ENCODE measurements at regions not wholly inside any gene's neighbourhood (a gene's known extent, or its start where the extent isn't known, plus 50 kb on each side); places are given as distances from the start of the nearest gene placed in this dataset.

DNA sequence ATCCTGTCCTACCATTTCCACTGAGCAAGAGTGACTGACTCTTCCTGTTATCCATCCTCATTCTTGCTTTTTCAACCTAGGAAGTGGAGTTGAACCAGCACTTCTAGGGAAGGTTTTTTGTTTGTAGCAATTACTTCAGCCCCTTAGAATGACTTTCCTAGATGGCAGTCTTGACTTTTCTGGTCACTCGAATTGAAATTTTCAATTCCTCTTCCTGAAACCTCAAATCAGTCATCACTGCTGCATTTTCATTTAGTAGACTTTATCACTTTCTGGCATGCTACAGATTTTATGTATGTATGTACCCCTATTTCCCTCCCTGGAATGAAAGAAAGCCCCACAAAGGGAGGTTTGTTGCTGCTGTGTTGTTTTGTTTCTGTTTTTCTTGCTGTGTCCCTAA lies 915.9 kb downstream of the PCDH17 start:
- Mint-ChIP-seq H3K36me3 (ENCODE audit: low read depth) (no peaks in the 10 kb centered on the region), H3K27ac (no peak overlapping the region), H3K4me3 (no peak overlapping the region), H3K9me3 (peaks cover 8% of the 10 kb centered on the region), H3K27me3 (no peaks in the 10 kb centered on the region), H3K4me1 (ENCODE audit: low read depth) (no peaks in the 10 kb centered on the region)
- no peak for DNase-seq
- H3K27me3 ChIP-seq (ENCODE audit: control insufficient read depth in 1 of 2, insufficient read depth in 2 of 2, low read length in 2 of 2): no peaks in the 10 kb centered on the region
- intact Hi-C loops (cut with DNase I, micrococcal nuclease): no loop called here
- H3K27ac ChIP-seq (ENCODE audit: low read depth in 1 of 2, low read length in 2 of 2): no peak overlapping the region
- no peaks in the 10 kb centered on the region for H3K9me3 ChIP-seq (ENCODE audit: control insufficient read depth in 1 of 2, insufficient read depth in 1 of 2, low read length in 2 of 2)
- no peak for ATAC-seq (ENCODE audit: poor library complexity)
- TF ChIP-seq, protein P1, sequence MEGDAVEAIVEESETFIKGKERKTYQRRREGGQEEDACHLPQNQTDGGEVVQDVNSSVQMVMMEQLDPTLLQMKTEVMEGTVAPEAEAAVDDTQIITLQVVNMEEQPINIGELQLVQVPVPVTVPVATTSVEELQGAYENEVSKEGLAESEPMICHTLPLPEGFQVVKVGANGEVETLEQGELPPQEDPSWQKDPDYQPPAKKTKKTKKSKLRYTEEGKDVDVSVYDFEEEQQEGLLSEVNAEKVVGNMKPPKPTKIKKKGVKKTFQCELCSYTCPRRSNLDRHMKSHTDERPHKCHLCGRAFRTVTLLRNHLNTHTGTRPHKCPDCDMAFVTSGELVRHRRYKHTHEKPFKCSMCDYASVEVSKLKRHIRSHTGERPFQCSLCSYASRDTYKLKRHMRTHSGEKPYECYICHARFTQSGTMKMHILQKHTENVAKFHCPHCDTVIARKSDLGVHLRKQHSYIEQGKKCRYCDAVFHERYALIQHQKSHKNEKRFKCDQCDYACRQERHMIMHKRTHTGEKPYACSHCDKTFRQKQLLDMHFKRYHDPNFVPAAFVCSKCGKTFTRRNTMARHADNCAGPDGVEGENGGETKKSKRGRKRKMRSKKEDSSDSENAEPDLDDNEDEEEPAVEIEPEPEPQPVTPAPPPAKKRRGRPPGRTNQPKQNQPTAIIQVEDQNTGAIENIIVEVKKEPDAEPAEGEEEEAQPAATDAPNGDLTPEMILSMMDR (IDR thresholded peaks at IDR 0.05): no peak
- CTCF ChIA-PET: no interaction called here
- H3K4me1 ChIP-seq (ENCODE audit: insufficient read depth, low read length): no peaks in the 10 kb centered on the region
- H3K36me3 ChIP-seq (ENCODE audit: insufficient read depth, low read length): no peaks in the 10 kb centered on the region
- H3K4me3 ChIP-seq (ENCODE audit: low read length): no peak overlapping the region
- POLR2A ChIA-PET: no interaction called here

DNA sequence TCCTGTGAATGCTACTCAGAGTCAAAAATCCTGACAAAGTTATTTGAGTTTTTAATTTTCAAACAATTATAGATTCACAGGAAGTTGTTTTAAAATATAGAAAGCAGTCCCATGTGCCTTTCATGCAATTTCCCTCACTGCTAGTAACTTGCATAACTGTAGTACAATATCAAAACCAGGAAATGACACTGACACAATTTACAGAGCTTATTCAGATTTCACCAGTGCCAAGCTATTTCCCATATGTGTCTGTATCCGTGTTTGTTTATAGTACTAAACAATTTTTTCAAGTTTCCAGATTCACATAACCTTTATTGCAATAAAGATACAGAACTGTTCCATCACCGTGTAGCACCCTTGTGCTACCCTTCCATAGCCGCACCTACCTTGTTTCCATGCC lies 934.6 kb downstream of the PCDH17 start:
- no peak for ATAC-seq (ENCODE audit: poor library complexity)
- DNase-seq: no peak
- H3K4me3 Mint-ChIP-seq: no peak overlapping the region
- Histone ChIP-seq H3K27me3 (ENCODE audit: control insufficient read depth in 1 of 2, insufficient read depth in 2 of 2, low read length in 2 of 2) (no peaks in the 10 kb centered on the region), H3K4me1 (ENCODE audit: insufficient read depth, low read length) (no peaks in the 10 kb centered on the region), H3K4me3 (ENCODE audit: low read length) (no peak overlapping the region), H3K36me3 (ENCODE audit: insufficient read depth, low read length) (no peaks in the 10 kb centered on the region), H3K27ac (ENCODE audit: low read depth in 1 of 2, low read length in 2 of 2) (no peak overlapping the region), H3K9me3 (ENCODE audit: control insufficient read depth in 1 of 2, insufficient read depth in 1 of 2, low read length in 2 of 2) (no peaks in the 10 kb centered on the region)
- TF ChIP-seq, protein P1 (IDR thresholded peaks at IDR 0.05): no peak
- H3K27me3 Mint-ChIP-seq: no peaks in the 10 kb centered on the region
- intact Hi-C loops (cut with DNase I, micrococcal nuclease): no loop called here
- CTCF ChIA-PET: no interaction called here
- no peaks in the 10 kb centered on the region for H3K36me3 Mint-ChIP-seq (ENCODE audit: low read depth)
- peaks cover 5% of the 10 kb centered on the region for H3K9me3 Mint-ChIP-seq
- POLR2A ChIA-PET: no interaction called here
- no peak overlapping the region for H3K27ac Mint-ChIP-seq
- no peaks in the 10 kb centered on the region for H3K4me1 Mint-ChIP-seq (ENCODE audit: low read depth)

DNA sequence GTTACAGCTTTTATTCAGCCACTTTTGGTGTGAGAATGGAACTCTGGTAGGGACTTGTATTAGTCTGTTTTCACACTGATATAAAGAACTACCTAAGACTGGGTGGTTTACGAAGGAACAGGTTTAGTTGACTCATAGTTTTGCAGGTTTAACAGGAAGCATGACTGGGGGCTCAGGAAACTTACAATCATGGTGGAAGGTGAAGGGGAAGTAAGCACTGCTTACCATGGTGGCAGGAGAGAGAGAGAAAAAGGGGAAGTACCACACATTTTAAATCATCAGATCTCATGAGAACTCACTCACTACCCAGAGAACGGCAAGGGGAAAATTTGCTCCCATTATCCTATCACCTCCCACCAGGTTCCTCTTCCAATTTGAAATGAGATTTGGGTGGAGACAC lies 942.2 kb downstream of the PCDH17 start:
- POLR2A ChIA-PET: no interaction called here
- H3K27ac Mint-ChIP-seq: no peak overlapping the region
- H3K27me3 ChIP-seq (ENCODE audit: control insufficient read depth in 1 of 2, insufficient read depth in 2 of 2, low read length in 2 of 2): no peaks in the 10 kb centered on the region
- H3K4me1 Mint-ChIP-seq (ENCODE audit: low read depth): no peaks in the 10 kb centered on the region
- ATAC-seq (ENCODE audit: poor library complexity) (no peak), DNase-seq (peak in 2 of 14 experiments; percentile 1 to 4)
- TF ChIP-seq, protein P1 (IDR thresholded peaks at IDR 0.05): no peak
- intact Hi-C loops (cut with DNase I, micrococcal nuclease): no loop called here
- peaks cover 12 to 15% of the 10 kb centered on the region in 2 experiments for H3K9me3 ChIP-seq (ENCODE audit: control insufficient read depth in 1 of 2, insufficient read depth in 1 of 2, low read length in 2 of 2)
- H3K27me3 Mint-ChIP-seq: no peaks in the 10 kb centered on the region
- H3K9me3 Mint-ChIP-seq: peaks cover 10% of the 10 kb centered on the region
- no peaks in the 10 kb centered on the region for H3K4me1 ChIP-seq (ENCODE audit: insufficient read depth, low read length)
- no peak overlapping the region for H3K4me3 Mint-ChIP-seq
- no peaks in the 10 kb centered on the region for H3K36me3 Mint-ChIP-seq (ENCODE audit: low read depth)
- CTCF ChIA-PET: no interaction called here
- H3K36me3 ChIP-seq (ENCODE audit: insufficient read depth, low read length): no peaks in the 10 kb centered on the region
- H3K4me3 ChIP-seq (ENCODE audit: low read length): no peak overlapping the region
- H3K27ac ChIP-seq (ENCODE audit: low read depth in 1 of 2, low read length in 2 of 2): no peak overlapping the region

Measured in CD4-positive, alpha-beta T cell (primary cell).